ENCODE measurements at regions not wholly inside any gene's neighbourhood (a gene's known extent, or its start where the extent isn't known, plus 50 kb on each side); places are given as distances from the start of the nearest gene placed in this dataset.

DNA sequence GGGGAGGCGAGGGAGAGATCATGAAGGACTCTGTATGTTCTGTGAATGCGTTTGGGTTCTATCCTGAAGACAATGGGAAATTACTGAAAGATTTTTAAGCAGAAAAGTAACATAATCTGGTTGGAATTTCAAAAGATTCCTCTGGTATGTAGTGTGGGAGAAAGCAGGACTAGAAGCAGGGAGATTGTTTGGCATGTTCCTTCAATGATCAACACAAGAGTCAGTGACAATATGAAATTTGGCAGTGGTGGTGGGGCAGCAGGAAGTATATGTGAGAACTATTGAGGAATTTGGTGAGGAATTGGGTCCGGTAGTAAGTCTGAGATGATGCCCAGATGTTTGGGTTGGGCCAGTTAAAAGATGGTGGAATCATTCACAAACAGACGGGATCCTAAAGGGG, 348.7 kb downstream of the CD83 start:
- TF ChIP-seq, protein P1, sequence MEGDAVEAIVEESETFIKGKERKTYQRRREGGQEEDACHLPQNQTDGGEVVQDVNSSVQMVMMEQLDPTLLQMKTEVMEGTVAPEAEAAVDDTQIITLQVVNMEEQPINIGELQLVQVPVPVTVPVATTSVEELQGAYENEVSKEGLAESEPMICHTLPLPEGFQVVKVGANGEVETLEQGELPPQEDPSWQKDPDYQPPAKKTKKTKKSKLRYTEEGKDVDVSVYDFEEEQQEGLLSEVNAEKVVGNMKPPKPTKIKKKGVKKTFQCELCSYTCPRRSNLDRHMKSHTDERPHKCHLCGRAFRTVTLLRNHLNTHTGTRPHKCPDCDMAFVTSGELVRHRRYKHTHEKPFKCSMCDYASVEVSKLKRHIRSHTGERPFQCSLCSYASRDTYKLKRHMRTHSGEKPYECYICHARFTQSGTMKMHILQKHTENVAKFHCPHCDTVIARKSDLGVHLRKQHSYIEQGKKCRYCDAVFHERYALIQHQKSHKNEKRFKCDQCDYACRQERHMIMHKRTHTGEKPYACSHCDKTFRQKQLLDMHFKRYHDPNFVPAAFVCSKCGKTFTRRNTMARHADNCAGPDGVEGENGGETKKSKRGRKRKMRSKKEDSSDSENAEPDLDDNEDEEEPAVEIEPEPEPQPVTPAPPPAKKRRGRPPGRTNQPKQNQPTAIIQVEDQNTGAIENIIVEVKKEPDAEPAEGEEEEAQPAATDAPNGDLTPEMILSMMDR (IDR thresholded peaks at IDR 0.05; ENCODE audit: insufficient read depth, low read length), result no peak
- no peak for TF ChIP-seq POLR2AphosphoS5 (IDR thresholded peaks at IDR 0.05; ENCODE audit: low read depth)
- no peak for TF ChIP-seq GABPA (IDR thresholded peaks at IDR 0.05; ENCODE audit: low read depth)
- TF ChIP-seq, protein P2, sequence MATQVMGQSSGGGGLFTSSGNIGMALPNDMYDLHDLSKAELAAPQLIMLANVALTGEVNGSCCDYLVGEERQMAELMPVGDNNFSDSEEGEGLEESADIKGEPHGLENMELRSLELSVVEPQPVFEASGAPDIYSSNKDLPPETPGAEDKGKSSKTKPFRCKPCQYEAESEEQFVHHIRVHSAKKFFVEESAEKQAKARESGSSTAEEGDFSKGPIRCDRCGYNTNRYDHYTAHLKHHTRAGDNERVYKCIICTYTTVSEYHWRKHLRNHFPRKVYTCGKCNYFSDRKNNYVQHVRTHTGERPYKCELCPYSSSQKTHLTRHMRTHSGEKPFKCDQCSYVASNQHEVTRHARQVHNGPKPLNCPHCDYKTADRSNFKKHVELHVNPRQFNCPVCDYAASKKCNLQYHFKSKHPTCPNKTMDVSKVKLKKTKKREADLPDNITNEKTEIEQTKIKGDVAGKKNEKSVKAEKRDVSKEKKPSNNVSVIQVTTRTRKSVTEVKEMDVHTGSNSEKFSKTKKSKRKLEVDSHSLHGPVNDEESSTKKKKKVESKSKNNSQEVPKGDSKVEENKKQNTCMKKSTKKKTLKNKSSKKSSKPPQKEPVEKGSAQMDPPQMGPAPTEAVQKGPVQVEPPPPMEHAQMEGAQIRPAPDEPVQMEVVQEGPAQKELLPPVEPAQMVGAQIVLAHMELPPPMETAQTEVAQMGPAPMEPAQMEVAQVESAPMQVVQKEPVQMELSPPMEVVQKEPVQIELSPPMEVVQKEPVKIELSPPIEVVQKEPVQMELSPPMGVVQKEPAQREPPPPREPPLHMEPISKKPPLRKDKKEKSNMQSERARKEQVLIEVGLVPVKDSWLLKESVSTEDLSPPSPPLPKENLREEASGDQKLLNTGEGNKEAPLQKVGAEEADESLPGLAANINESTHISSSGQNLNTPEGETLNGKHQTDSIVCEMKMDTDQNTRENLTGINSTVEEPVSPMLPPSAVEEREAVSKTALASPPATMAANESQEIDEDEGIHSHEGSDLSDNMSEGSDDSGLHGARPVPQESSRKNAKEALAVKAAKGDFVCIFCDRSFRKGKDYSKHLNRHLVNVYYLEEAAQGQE (IDR thresholded peaks at IDR 0.05; ENCODE audit: insufficient replicate concordance, low read depth), result no peak
- no peak for TF ChIP-seq SPI1 (IDR thresholded peaks at IDR 0.05; ENCODE audit: borderline replicate concordance, low read depth)

Measured in HL-60 (cell line).